Amygdala (tissue), 56 donors: ENCODE measurements at regions not wholly inside any gene's neighbourhood (a gene's known extent, or its start where the extent isn't known, plus 50 kb on each side); places are given as distances from the start of the nearest gene placed in this dataset.
"Not testable (repeated sequence)": the region's sequence is repeated elsewhere in the genome, so short reads cannot be mapped to it uniquely, and the experiment has no call there.

ENCODE experiments used
- DNase-seq, 56 donors: peaks; one replicate each; lab custom pipeline; 2025; lab: John Stamatoyannopoulos, UW

DNA sequence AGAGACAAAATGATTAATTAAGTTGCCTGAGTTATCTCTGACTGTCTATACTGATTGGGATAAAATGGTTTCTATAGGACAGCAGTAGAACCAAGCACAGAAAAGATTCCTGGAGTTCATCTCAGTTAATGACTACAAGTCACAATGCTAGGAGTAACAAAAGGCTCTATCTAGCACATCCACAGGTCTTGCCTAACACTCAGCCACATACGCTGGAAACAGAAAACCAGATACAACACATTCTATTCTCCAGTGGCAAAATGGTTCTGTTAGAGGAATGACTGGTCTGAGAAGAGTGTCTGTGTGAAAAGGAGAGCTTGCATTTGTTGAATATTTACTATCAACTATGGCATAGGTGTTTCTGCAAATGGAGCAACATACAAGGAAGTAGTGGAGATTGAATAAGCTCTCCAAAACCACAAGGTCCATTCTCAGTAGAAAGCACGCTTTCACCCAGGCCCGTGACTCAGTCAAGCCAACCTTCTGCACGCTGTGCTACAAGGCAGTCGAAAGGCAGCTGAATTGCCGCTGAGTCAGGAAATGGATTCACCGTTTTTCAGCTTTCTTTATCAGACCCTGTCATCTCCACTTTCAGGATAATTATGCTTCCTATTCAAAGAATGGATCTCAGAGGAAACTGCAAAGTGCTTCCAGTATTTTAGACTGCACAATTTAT lies 761.5 kb downstream of the EFNB2 start:
- no peak for DNase-seq

DNA sequence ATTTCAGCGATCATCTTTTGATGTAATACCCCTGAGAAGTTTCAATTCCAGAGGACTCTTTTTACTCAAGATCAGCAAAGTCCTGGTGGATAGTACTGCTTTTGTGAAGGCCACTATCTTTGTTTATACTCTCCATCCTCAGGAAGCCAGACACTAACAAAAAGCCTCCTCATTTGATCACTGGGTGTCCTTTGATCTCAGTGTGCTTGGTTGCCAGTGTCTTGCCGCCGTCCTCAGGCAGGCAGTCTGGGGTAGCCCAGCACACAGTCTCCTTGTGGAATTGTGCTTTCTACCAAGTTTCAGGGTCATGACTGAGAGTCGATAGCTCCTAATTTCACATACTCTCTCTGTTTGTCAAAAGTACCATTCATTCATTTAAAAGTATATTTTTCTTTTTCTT lies 762.2 kb downstream of the EFNB2 start:
- DNase-seq, result no peak

DNA sequence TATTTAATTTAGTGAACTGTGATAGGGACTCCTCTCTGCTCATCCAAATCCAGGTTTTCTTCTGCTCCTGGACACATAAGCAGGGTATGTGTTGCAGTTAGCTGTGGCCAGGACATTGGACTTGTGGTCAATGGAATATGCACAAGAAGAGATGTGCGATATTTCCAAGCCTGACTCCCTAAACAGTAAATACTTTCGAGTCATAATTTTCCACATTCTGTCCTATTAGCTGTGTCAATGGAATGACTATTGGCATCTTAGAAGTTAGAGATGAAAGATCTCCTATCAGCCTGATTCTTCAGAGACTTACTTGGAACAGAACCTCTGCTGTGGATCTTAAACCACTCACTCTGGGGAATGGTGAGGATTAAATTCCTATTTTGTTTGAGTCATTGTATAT lies 771.0 kb downstream of the EFNB2 start:
- no peak for DNase-seq

DNA sequence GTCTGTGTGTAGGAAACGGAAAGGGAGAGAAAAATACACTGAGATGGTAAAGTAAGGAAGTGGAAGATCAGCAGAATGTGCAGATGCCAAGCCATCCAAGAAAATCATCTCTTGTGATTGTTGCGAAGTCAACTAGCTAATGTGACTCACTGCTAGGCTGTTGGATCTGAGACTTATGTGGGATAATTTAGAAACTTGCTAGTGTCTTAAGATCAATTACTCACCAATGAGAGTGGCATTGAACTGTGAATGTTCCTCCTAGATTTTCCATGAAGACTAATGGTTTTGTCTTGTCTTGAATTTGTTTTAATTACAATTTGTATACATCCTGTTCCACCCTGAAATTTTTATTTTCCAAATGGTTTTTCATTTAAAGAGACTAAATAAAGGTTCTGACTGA lies 771.6 kb downstream of the EFNB2 start:
- no peak for DNase-seq

DNA sequence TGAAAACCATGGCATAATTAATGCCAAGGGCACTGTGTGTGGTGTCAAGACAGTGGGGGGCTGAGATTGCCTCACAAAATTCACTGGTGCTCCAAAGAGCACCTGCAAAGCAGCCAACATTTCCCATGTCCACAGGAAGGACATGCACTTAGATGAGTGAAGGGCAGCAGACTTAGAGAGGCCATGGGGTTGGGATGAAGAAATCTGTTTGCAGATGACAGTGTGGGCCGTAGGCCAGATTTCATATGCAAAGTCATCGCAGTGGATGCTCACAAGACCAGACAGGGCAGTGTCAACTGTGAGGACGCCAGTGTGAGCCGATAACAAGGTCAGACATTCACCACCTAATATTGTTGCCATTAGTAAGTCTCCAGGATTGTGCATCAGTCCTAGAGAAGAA lies 773.4 kb downstream of the EFNB2 start:
- no peak for DNase-seq

DNA sequence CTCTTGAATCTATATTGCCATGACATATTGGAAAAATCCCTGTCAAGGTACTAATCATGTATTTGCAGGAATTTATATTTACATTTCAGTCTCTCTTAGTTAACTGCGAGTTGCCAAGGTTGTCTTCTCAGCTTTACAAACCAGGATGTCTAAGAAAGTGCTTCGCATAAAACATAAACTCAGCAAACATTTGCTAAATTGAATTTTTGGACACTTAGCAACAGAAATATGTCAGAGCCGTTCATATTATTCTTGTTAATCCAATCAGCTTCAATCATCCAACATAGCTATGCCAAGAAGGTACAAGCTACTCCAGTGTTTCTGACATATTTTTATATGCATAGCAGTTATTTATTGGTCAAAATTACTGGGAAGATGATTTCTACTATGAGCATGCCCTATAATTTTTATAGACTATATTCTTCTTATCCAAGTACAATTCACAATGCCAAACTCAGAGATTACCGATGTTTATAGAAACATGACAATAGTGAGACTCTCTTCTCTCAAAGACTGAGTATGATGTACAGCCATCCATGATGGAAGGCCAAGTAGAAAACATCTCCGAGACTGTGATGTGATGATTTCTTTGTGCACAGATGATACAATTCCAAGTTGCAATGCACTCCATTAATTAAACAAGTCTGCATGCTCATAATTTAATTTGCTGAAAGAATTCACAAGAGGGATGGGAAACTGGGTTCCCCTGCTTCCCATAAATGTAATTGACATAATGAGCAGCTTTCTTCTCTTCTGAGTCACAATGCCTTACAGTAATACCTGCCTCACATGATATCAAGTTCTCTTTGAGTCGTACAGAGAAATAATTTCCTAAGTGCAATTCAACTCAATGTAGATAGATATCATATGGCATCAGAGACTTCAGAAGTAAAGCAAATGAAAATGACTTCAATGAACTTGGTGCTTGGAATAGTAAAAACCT lies 776.3 kb downstream of the EFNB2 start:
- DNase-seq, result no peak

DNA sequence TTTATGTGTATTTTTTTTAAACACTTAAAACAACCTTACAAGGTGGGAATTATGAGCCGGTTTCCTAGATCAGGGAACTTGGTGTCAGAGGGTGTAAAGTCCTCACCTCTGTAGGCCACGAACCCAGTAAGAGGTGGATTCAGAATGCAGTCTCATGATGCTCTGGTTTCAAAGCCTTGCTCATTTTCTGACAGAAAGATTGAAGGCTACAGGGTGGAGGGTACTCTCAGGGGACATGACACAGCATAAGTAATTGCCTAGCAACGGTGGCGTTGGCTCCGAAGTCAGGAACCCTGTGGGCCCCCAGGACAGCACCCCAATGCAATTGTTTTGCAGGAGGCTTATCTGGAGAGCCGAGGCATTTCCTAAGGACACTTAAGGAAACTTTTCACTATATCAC lies 794.7 kb downstream of the EFNB2 start:
- DNase-seq, result no peak

DNA sequence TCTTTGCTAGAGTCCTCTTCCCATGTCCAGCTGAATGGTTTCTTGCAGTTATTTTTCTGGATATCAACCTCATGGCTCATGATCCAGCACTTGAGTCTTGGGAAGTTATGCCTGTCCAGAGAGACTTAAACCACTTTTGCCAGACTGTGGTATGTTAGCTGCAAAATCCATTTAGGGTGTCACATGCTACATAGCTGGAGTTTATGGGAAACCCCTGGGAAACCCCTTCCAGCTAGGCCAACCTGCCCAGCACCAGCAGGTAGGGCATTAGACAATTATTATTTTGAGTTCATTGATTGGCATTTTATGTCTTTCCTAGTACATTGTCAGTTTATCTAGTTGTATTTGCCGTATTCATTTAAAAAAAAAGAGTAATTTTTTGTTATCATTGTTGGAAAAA lies 797.8 kb downstream of the EFNB2 start:
- no peak for DNase-seq

DNA sequence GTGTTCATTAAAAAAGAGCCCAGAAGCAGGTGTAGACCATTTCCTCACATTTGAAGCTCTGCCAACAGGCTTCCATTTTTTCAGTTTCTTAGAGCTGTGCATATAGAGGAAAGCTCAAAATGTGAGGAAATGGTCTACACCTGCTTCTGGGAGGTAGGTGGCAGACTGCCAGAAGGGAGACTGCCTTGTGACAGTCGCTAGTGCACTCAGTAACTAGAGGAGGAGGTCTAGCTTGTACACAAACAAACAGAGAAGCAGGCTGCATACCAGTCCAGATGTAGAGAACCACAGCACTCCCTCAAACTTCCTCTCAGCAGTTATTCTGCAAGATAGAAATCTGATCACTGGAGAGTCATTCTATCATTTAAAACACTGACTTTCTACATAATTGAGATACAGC lies 800.2 kb downstream of the EFNB2 start:
- DNase-seq, result no peak

DNA sequence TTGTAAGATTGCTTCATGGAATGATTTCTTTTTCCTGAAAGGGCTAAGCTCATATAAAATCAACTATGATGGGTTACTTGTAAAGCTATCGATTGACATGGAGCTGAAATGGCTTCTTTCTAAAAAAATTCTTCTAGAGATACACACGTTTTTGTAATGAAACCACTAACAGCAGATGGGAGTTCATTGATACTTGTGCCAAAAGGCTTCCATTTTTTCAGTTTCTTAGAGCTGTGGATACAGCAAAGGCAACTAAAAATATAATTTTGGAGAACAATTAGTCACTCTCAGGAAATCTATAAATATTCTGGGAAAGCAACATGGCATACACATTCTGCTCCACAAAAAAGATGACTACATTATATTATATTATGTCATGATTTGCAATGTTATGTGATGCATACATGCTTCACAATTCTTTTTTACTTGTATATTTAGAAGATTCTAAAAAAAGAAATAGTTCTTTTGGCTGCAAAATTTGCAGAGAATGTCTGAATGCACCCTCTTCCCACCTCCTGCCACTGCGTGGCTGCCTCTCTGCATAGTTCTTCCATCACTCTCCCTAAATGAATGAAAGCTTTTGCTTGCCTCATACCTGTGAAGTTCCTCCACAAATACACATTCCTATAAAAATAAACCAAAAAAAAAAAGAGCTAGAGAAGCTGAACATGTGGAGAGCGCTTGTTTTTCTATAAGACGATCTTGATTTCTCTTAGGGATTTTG lies 802.5 kb downstream of the EFNB2 start:
- DNase-seq, result peak in 1 of 56 donors; percentile 3

DNA sequence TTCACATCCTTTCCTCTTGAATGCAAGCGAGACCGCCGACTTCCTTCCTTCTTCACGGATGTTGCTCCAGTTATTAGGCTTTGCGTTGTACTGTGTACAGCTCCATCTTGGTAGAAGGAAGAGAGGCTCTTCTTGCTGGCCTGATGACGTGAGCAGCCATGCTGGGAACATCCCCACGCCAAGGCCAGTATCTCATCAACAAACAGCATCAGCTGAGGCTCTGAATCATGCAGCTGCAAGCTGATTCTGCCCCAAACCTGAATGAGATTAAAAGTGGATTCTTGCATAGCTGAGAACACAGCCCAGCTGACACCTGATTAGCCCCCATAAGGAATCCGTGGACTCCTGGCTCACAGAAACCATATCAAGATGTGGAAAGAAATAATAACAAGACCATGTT lies 809.6 kb downstream of the EFNB2 start:
- DNase-seq, result no peak

DNA sequence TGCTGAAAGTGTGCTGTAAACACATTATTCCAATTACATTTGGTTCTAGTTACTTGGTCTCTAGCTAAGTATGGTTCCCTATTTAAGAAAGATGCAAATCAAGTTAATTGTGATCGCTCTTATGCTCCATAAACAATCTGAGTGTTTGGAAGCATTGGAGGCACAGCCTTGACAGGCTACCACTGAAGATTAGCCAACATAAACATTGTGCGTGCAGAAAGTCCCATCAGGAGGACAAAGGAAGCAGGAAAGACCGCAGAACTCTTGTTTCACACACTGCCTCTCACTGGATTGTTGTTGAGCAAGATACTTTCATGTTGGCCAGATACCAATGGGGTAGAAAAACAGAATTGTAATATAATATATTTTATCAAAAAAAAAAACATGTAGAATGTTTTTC lies 814.4 kb downstream of the EFNB2 start:
- no peak for DNase-seq

DNA sequence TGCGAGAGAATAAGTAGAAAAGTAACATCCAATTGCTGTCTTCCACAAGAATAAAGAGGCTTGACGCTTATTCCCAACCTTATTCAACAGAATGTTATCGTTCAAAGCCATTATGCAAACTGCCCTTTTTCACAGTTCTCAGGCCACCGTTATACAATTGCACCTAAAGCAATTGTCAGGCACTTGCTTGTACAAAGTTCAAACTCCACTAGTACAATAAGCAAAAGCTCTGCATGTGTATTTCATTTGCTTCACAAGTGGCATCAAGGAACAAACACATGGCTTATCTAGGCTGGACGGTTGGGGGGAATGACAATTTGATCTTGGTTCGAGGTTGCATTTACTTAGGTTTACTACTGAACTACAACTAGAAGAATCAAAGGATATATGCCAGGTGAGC lies 815.6 kb downstream of the EFNB2 start:
- no peak for DNase-seq

DNA sequence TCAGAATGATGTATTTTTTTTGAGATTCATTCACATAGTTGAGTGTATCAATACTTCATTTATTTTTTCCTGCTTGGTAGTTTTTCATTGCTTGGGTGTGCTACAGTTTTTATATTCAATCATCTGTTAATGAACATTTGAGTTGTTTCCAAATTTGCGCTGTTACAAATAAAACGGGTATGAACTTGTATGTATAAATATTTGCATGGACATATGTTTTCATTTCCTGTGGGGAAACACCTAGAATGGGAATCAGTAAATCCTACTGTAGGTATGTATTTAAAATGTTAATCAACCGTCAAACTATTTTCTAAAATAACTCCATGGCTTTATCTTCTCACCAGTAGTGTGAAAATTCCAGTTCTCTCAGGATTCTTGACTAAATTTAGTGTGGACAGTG lies 826.3 kb downstream of the EFNB2 start:
- DNase-seq, result no peak

DNA sequence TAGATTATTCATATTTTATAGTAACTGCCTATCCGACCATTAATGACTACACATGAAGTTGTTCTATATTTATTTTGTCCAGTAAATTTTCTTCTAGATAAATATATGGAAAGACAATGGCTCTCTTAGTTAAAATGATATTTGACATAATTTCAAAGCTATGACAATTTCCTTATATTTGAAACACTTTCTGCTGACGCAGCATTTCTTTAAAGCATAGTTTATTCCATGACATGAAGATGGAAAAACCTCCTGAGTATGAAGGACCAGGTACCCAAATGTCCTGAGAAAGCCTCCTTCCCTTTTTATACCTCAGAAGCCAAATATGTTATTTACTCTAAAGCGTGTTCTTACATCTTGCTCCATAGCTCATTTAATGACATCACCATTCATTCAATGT lies 831.6 kb downstream of the EFNB2 start:
- no peak for DNase-seq

DNA sequence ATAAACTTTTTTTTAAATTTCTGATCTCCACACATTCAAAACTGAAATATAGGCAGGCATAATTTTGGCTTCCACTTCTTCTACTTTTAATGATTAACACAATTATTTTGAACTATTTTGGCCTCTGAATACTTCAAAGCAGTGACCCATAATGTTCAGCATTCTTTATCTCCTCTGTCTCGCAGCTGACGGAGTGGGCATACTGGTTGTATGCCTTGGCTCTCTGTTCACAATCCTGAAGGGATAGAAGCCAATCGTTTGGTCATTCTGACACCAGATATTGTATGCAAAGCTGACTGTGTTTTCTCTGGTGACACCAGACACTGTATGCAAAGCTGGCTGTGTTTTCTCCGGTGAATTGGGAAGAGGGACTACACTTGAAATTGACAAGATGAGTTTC lies 833.0 kb downstream of the EFNB2 start:
- DNase-seq, result no peak

DNA sequence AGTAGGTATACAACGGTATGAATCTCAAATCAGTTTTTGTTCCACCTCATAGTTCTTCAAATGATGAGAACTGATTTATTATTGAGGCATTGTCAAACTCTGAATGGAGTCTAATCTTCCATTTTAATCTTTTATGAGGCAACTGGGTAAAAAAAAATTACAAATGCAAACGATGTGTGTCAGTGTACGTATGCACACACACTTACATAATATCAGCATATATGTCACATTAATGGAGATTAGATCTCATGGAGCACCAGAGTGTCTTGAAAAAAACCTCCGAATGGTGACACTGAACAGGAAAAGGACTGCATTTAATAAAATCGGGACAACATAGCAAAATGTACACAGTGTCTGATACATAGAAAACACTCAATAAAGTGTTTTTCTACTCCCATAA lies 842.7 kb downstream of the EFNB2 start:
- no peak for DNase-seq

DNA sequence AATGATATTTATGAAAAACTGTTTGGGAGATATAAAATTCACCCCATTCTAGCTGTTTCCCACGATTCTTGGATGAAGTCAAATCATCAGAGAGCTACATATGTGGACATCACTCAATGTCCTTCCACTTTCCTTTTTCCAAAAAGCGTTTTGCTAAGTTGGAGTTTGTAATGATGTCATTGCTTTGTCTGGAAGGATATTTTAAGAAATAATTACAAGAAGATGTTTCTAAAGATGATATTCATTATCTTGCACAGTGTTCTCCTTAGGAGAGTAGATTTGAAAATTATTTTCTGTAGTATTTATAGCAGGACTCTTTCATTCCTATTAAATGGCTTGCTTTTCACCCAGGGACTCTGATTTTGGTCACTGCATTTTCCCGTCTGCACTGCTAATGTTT lies 851.2 kb downstream of the EFNB2 start:
- DNase-seq, result no peak

DNA sequence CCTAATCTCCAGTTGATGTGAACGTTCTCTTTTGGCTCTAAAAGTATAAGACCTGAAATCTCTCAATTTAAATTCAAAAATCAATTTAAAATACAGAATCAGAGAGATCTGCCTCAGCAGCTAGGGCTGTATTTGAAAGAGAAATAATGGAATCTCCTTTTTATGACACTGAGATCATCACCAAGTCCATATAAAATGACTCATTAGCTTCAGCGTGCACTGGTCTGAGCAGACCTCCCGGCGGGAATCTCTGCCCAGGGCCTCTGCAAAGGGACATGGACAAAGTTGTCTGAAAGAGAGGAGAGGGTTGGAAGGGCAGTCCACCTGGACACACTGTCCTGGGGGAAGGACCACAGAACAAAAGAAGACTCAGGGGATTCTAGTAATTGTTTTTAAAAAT lies 855.6 kb downstream of the EFNB2 start:
- no peak for DNase-seq

DNA sequence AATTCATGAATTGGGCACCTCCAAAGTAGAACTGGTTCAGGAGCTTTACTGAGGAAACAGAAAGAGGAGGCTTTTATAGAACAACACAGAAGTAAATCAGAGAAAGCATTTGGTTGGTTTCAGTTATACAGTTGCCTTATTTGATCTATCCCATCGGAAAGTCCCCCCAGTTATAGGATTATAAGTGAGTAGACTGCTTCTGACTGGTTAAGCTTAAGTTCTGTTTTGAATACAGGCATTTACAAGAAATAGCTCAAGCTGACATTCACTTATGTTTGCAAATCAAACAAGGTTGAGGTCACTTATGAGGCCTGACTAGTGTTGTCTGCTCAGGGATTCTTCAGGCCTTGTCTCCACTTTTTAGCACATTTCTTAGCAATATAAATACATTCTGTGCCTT lies 857.4 kb downstream of the EFNB2 start:
- no peak for DNase-seq

DNA sequence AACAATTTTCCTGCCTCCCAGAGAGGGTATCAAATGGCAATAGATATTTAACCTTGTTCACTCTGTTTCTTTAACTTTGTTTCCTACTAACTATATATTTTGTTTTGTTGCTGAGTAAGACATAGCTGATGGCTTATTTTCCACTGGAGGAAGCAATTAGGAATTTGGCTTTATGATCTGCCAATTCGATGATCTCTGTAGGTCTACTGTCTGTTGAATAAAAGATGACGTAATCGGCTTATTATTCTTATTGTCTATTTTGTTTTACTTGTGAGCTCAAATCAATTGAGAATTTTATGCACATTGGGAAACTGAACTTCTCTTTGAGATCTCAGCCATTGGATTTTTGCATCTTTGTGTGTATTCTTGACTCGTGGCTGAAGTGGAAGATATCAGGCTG lies 862.6 kb downstream of the EFNB2 start:
- no peak for DNase-seq

DNA sequence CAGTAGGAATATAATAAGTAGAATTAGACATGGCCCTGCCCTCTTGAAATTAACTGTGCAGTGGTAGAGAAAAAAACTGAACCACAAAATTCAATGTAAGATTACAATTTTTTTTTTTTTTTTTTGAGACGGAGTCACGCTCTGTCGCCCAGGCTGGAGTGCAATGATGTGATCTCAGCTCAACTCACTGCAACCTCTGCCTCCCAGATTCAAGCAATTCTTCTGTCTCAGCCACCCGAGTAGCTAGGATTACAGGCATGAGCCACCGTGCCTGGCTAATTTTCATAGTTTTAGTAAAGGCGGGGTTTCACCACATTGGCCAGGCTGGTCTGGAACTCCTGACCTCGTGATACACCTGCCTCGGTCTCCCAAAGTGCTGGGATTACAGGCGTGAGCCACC lies 864.3 kb downstream of the EFNB2 start:
- not testable (repeated sequence) for DNase-seq
